ENCODE measurements at regions not wholly inside any gene's neighbourhood (a gene's known extent, or its start where the extent isn't known, plus 50 kb on each side); places are given as distances from the start of the nearest gene placed in this dataset.
"Not testable (repeated sequence)": the region's sequence is repeated elsewhere in the genome, so short reads cannot be mapped to it uniquely, and the experiment has no call there.

- TF ChIP-seq CTCF (conservative IDR thresholded peaks at IDR 0.05; ENCODE audit: low read depth, low read length) (no peak), EZH2 (IDR thresholded peaks at IDR 0.05; ENCODE audit: borderline replicate concordance, low read depth, low read length, poor library complexity, severe bottlenecking) (no peak)
- Histone ChIP-seq H3K9me3 (ENCODE audit: low read depth, low read length, poor library complexity, severe bottlenecking) (no peaks in the 10 kb centered on the region), H3K4me3 (ENCODE audit: low read depth, low read length, poor library complexity, severe bottlenecking) (no peak overlapping the region), H3K27me3 (replicated peaks; ENCODE audit: insufficient read depth, low read depth, low read length, poor library complexity) (no peaks in the 10 kb centered on the region), H3K27ac (ENCODE audit: low read depth, low read length, poor library complexity, severe bottlenecking) (no peak overlapping the region), H3K4me1 (ENCODE audit: insufficient read depth, low read length, poor library complexity, severe bottlenecking) (no peaks in the 10 kb centered on the region), H3K36me3 (ENCODE audit: insufficient read depth, low read length, poor library complexity, severe bottlenecking) (no peaks in the 10 kb centered on the region)
- BruUV-seq (replicated peaks) = no TSS peak
- DNase-seq (ENCODE audit: low spot score) = no peak
- intact Hi-C loops (cut with micrococcal nuclease; ENCODE audit: unreplicated experiment) = no loop called here
- POLR2A ChIA-PET (ENCODE audit: low non-redundant PET) = no interaction called here
- CTCF ChIA-PET = interaction anchor here (0.7 kb wide), 1 partner anchor 12 kb away, joined by 3 read pairs; no protein-coding TSS in a partner anchor
Observed at GRCh38 chr13:98075048-98075447, 67.8 kb upstream of the FARP1 start.

- H3K27ac ChIP-seq (ENCODE audit: low read depth, low read length, poor library complexity, severe bottlenecking); H3K4me1 ChIP-seq (ENCODE audit: insufficient read depth, low read length, poor library complexity, severe bottlenecking); CTCF ChIA-PET; H3K27me3 ChIP-seq (replicated peaks; ENCODE audit: insufficient read depth, low read depth, low read length, poor library complexity); H3K4me3 ChIP-seq (ENCODE audit: low read depth, low read length, poor library complexity, severe bottlenecking); DNase-seq (ENCODE audit: low spot score); H3K36me3 ChIP-seq (ENCODE audit: insufficient read depth, low read length, poor library complexity, severe bottlenecking); intact Hi-C loops (cut with micrococcal nuclease; ENCODE audit: unreplicated experiment); H3K9me3 ChIP-seq (ENCODE audit: low read depth, low read length, poor library complexity, severe bottlenecking); BruUV-seq (replicated peaks); POLR2A ChIA-PET (ENCODE audit: low non-redundant PET): not testable (repeated sequence)
Observed at GRCh38 chr13:98076309-98076708, 66.6 kb upstream of the FARP1 start.

DNA sequence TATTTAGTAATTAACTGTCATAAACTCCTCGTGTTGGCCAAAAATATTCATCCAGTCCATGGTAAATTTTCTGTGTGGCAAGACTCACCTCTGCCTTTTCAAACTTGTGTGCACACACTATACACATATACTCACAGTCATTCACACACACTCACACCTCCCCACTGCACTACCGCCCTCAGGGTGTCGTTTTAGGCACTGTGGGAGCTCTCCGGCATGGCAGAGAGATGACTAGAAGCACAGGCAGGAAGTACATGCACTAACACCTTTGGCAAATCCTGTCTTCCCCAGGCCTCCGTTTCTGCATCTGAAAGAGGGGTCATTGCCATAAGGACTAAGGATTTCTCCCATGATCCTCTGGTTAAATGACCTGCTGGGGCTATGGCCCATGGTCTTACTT lies 62.6 kb upstream of the FARP1 start:
- CTCF ChIA-PET = no interaction called here
- POLR2A ChIA-PET (ENCODE audit: low non-redundant PET) = no interaction called here
- Histone ChIP-seq H3K36me3 (ENCODE audit: insufficient read depth, low read length, poor library complexity, severe bottlenecking) (no peaks in the 10 kb centered on the region), H3K4me3 (ENCODE audit: low read depth, low read length, poor library complexity, severe bottlenecking) (no peak overlapping the region), H3K27me3 (replicated peaks; ENCODE audit: insufficient read depth, low read depth, low read length, poor library complexity) (no peaks in the 10 kb centered on the region), H3K4me1 (ENCODE audit: insufficient read depth, low read length, poor library complexity, severe bottlenecking) (peaks cover 6% of the 10 kb centered on the region), H3K27ac (ENCODE audit: low read depth, low read length, poor library complexity, severe bottlenecking) (no peak overlapping the region), H3K9me3 (ENCODE audit: low read depth, low read length, poor library complexity, severe bottlenecking) (no peaks in the 10 kb centered on the region)
- intact Hi-C loops (cut with micrococcal nuclease; ENCODE audit: unreplicated experiment) = no loop called here
- no peak for DNase-seq (ENCODE audit: low spot score)
- TF ChIP-seq CTCF (conservative IDR thresholded peaks at IDR 0.05; ENCODE audit: low read depth, low read length) (no peak), EZH2 (IDR thresholded peaks at IDR 0.05; ENCODE audit: borderline replicate concordance, low read depth, low read length, poor library complexity, severe bottlenecking) (no peak)
- no TSS peak for BruUV-seq (replicated peaks)

DNA sequence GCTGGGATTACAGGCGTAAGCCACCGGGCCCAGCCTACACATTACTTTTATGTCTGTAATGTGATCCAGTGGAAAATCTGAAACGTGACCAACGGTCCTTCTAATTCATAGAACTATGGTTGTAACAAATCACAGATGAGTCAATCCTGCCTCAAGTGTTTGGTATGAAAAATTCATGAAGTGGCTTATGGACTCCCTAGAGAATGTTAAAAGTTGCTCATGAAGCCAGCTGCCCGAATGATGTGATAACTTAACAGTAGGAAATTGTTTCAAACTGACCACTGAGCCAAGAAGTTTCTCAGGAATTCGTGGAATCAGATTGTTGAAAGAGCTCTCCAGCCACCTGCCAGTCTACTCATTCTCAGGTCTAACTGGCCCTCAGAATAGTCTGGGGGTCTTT lies 59.4 kb upstream of the FARP1 start:
- Histone ChIP-seq H3K27me3 (replicated peaks; ENCODE audit: insufficient read depth, low read depth, low read length, poor library complexity) (no peaks in the 10 kb centered on the region), H3K27ac (ENCODE audit: low read depth, low read length, poor library complexity, severe bottlenecking) (no peak overlapping the region), H3K4me1 (ENCODE audit: insufficient read depth, low read length, poor library complexity, severe bottlenecking) (peaks cover 6% of the 10 kb centered on the region), H3K4me3 (ENCODE audit: low read depth, low read length, poor library complexity, severe bottlenecking) (no peak overlapping the region), H3K9me3 (ENCODE audit: low read depth, low read length, poor library complexity, severe bottlenecking) (no peaks in the 10 kb centered on the region), H3K36me3 (ENCODE audit: insufficient read depth, low read length, poor library complexity, severe bottlenecking) (no peaks in the 10 kb centered on the region)
- CTCF ChIA-PET = no interaction called here
- intact Hi-C loops (cut with micrococcal nuclease; ENCODE audit: unreplicated experiment) = no loop called here
- TF ChIP-seq CTCF (conservative IDR thresholded peaks at IDR 0.05; ENCODE audit: low read depth, low read length) = 0 out of 2 replicates have a peak, but pooled peaks have one; percentile 8
- no peak for TF ChIP-seq EZH2 (IDR thresholded peaks at IDR 0.05; ENCODE audit: borderline replicate concordance, low read depth, low read length, poor library complexity, severe bottlenecking)
- no TSS peak for BruUV-seq (replicated peaks)
- POLR2A ChIA-PET (ENCODE audit: low non-redundant PET) = no interaction called here
- peak; percentile 80 for DNase-seq (ENCODE audit: low spot score)
